ENCODE measurements at regions not wholly inside any gene's neighbourhood (a gene's known extent, or its start where the extent isn't known, plus 50 kb on each side); places are given as distances from the start of the nearest gene placed in this dataset.

DNA sequence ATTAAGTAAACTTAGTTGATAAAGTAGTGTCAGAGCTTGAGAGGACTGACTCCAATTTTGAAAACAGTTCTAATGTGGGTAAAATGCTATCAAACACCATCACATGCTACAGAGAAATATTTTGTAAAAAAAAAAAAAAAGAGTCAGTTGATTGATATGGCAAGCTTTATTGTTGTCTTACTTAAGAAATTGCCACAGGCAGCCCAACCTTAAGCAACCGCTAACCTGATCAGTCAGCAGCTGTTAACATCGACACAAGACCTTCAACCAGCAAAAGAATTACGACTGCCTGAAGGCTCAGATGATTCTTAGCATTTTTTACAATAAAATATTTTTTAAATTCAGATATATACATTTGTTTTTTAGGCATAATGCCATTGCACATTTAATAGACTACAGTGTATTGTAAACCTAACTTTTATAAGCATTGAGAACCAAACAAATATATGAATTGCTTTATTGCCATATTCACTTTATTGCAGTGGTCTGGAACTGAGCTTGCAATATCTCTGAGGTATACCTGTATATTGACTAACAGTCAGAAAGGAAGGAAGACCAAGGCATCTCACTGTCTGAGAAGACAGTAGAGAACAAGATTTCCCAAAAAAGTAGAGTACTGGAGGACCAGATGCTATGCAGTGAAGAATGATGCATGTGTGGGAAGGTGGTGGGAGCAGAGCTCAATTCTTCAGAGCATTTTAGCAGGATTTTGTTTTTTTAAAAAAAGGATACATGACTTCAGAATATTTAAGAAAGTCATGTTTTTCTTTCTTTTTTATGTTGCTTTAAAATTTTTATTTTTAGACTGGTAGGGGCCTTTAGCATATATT, 973.8 kb upstream of the GYPC start:
- Histone ChIP-seq H3K9me3 (ENCODE audit: low read depth) (no peaks in the 10 kb centered on the region), H3K4me3 (no peak overlapping the region), H3K27me3 (no peaks in the 10 kb centered on the region), H3K27ac (no peak overlapping the region), H3K4me1 (ENCODE audit: low read depth) (no peaks in the 10 kb centered on the region), H3K36me3 (no peaks in the 10 kb centered on the region)
- TF ChIP-seq, protein P1, sequence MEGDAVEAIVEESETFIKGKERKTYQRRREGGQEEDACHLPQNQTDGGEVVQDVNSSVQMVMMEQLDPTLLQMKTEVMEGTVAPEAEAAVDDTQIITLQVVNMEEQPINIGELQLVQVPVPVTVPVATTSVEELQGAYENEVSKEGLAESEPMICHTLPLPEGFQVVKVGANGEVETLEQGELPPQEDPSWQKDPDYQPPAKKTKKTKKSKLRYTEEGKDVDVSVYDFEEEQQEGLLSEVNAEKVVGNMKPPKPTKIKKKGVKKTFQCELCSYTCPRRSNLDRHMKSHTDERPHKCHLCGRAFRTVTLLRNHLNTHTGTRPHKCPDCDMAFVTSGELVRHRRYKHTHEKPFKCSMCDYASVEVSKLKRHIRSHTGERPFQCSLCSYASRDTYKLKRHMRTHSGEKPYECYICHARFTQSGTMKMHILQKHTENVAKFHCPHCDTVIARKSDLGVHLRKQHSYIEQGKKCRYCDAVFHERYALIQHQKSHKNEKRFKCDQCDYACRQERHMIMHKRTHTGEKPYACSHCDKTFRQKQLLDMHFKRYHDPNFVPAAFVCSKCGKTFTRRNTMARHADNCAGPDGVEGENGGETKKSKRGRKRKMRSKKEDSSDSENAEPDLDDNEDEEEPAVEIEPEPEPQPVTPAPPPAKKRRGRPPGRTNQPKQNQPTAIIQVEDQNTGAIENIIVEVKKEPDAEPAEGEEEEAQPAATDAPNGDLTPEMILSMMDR (IDR thresholded peaks at IDR 0.05; ENCODE audit: low read depth, low read length) = no peak
- DNase-seq (ENCODE audit: low read depth in 1 of 2, low spot score in 1 of 2) = no peak

DNA sequence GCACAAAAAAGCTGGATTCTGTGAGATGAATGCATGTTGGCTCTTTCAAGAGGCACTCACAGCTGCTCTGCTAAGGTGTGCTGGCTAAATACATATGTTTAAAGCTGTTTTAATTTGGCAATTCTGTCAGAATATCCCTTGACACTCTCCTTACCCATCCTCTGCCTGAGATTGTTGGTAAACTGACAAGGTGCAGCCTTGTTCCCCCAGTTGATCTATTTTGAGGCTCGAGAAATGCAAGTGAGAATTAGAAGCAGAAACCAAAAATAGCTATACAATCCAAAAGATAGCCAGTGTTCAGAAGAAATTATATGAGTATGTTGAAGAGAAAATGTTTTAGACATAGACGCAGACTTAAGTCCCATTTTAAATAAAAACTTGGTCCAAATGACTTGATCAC, 971.7 kb upstream of the GYPC start:
- Histone ChIP-seq H3K36me3 (no peaks in the 10 kb centered on the region), H3K4me3 (no peak overlapping the region), H3K9me3 (ENCODE audit: low read depth) (no peaks in the 10 kb centered on the region), H3K27ac (no peak overlapping the region), H3K27me3 (no peaks in the 10 kb centered on the region), H3K4me1 (ENCODE audit: low read depth) (no peaks in the 10 kb centered on the region)
- TF ChIP-seq, protein P1 (IDR thresholded peaks at IDR 0.05; ENCODE audit: low read depth, low read length) = no peak
- DNase-seq (ENCODE audit: low read depth in 1 of 2, low spot score in 1 of 2) = no peak

DNA sequence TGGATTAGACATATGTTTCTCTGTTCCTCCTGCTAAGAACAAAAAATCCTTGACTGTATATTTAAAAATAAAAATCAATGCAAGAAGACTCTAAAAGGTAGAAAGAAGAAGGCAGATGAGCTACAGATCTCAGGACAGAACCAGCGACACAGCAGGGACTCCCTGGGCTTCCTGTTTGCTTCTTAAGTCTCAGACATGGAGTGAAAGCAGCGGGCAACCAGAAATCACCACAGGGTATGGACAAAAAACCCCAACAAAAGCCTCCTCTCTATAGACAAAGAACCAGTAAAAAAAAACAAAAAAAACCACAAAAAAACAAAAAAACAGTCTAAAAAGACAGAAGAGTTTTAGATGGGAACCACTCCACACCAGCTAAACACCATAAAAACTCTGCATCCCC, 971.0 kb upstream of the GYPC start:
- TF ChIP-seq, protein P1 (IDR thresholded peaks at IDR 0.05; ENCODE audit: low read depth, low read length) = no peak
- Histone ChIP-seq H3K9me3 (ENCODE audit: low read depth) (no peaks in the 10 kb centered on the region), H3K4me3 (no peak overlapping the region)

DNA sequence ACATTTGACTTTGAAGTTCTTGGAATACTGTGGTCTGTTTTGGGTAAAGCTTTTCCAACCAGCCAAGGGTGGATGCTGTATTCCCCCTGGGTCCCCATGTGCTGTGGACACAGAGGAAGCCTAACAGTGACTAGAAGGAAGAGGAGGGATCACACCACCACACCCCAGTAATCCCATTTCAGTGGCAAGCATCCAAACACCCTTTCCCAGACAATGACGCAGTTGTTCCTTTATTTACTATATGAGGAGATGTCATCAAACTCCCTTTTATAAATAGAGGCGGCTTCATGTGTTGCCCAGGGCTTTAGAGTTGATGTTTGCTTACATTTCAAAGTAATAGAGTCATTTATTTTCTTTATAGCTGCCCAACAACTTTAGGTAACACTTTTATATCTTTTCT, 959.4 kb upstream of the GYPC start:
- Histone ChIP-seq H3K27me3 (peaks cover 4% of the 10 kb centered on the region), H3K4me3 (no peak overlapping the region), H3K36me3 (no peaks in the 10 kb centered on the region), H3K9me3 (ENCODE audit: low read depth) (no peaks in the 10 kb centered on the region), H3K4me1 (ENCODE audit: low read depth) (no peaks in the 10 kb centered on the region), H3K27ac (no peak overlapping the region)
- no peak for DNase-seq (ENCODE audit: low read depth in 1 of 2, low spot score in 1 of 2)
- TF ChIP-seq, protein P1 (IDR thresholded peaks at IDR 0.05; ENCODE audit: low read depth, low read length) = no peak

More for the DNA sequence above, 971.0 kb upstream of the GYPC start:
- H3K4me1 ChIP-seq (ENCODE audit: low read depth) = no peaks in the 10 kb centered on the region
- no peak for DNase-seq (ENCODE audit: low read depth in 1 of 2, low spot score in 1 of 2)
- H3K27ac ChIP-seq = no peak overlapping the region
- no peaks in the 10 kb centered on the region for H3K36me3 ChIP-seq
- H3K27me3 ChIP-seq = no peaks in the 10 kb centered on the region

GRCh38 chr2:125698280-125698679, 957.7 kb upstream of the GYPC start:
- H3K36me3 ChIP-seq = no peaks in the 10 kb centered on the region
- no peaks in the 10 kb centered on the region for H3K9me3 ChIP-seq (ENCODE audit: low read depth)
- DNase-seq (ENCODE audit: low read depth in 1 of 2, low spot score in 1 of 2) = no peak
- TF ChIP-seq, protein P1 (IDR thresholded peaks at IDR 0.05; ENCODE audit: low read depth, low read length) = no peak
- H3K4me1 ChIP-seq (ENCODE audit: low read depth) = no peaks in the 10 kb centered on the region
- no peak overlapping the region for H3K4me3 ChIP-seq
- peaks cover 4% of the 10 kb centered on the region for H3K27me3 ChIP-seq
- H3K27ac ChIP-seq = no peak overlapping the region

Measured in cardiac muscle cell (in vitro differentiated cells and primary cell).